HCT116 (cell line): ENCODE measurements at regions not wholly inside any gene's neighbourhood (a gene's known extent, or its start where the extent isn't known, plus 50 kb on each side); places are given as distances from the start of the nearest gene placed in this dataset.

ENCODE experiments used
- ATAC-seq: fragments of 200-7000 bp; cut with Tn5 transposase; 2 replicates; pipeline ENCODE4 v1.9.1; 2020; ENCODE audit warnings: mild to moderate bottlenecking, moderate library complexity
- BruUV-seq: library from RNA; stranded (reverse); fragments of 400-500 nt; replicated peaks from 2 replicates; lab custom pipeline; 2021; lab: Mats Ljungman, UMichigan
- CTCF ChIA-PET: fragments of 300-600 bp; sonication (Branson Sonifier 250); formaldehyde crosslinking; loops from one replicate; lab custom pipeline; 2021; ENCODE audit warnings: antibody characterized with exemption; lab: Charles Lee
- POLR2A ChIA-PET: fragments of 300-600, 350-600 bp; sonication (Branson Sonifier 250); formaldehyde crosslinking; loops from one replicate; lab custom pipeline; 2021; ENCODE audit warnings: antibody characterized with exemption; lab: Charles Lee
- RAD21 ChIA-PET, 2 experiments: fragments of 300-600 bp; sonication (Branson Sonifier 250); formaldehyde crosslinking; loops; one replicate each; lab custom pipeline; 2023; ENCODE audit warnings: low total read pairs in 2 of 2; ENCODE audit not compliant: uncharacterized antibody in 2 of 2, unreplicated experiment in 2 of 2, low non-redundant PET in 1 of 2; lab: Charles Lee
- DNase-seq: peaks from one replicate; pipeline ENCODE4 v3.0.0-alpha.2; 2010; ENCODE audit warnings: low read depth, low spot score
- H2AFZ ChIP-seq: fragments of 200-600 bp; shearing (Covaris generic), sonication (generic); 2 replicates; pipeline ENCODE4 v1.6.1; 2017; ENCODE audit warnings: low read depth, mixed run types, mixed read lengths, antibody characterized with exemption, low read length; ENCODE audit not compliant: poor library complexity, severe bottlenecking
- H3K27ac ChIP-seq: 2 replicates; pipeline ENCODE4 v1.5.1; 2012; ENCODE audit warnings: low read depth, low read length
- H3K27me3 ChIP-seq: fragments of 200-600 bp; sonication (generic); 2 replicates; pipeline ENCODE4 v1.6.1; 2016; ENCODE audit warnings: mixed run types, low read length, mixed read lengths; ENCODE audit not compliant: insufficient read depth
- H3K36me3 ChIP-seq, 2 experiments: fragments of 200-500 bp in 1 of 2; fragments of 200-600 bp in 1 of 2; sonication (Bioruptor generic) in 1 of 2; sonication (generic) in 1 of 2; 2 replicates each; pipeline versions ENCODE4 v1.5.1 to v1.6.1; 2014 to 2016; ENCODE audit warnings: low read length in 2 of 2, inconsistent platforms in 1 of 2, mixed read lengths in 1 of 2, mixed run types in 1 of 2; ENCODE audit not compliant: insufficient read depth in 2 of 2, control insufficient read depth in 1 of 2
- H3K4me1 ChIP-seq, 2 experiments: fragments of 200-600 bp in 1 of 2; sonication (generic) in 1 of 2; 2 replicates each; pipeline versions ENCODE4 v1.5.1 to v1.6.1; 2012 to 2017; ENCODE audit warnings: low read length in 2 of 2, inconsistent platforms in 1 of 2, mild to moderate bottlenecking in 1 of 2, mixed read lengths in 1 of 2, mixed run types in 1 of 2, moderate library complexity in 1 of 2; ENCODE audit not compliant: insufficient read depth in 2 of 2, control insufficient read depth in 1 of 2
- H3K4me2 ChIP-seq: fragments of 200-600 bp; sonication (generic); 2 replicates; pipeline ENCODE4 v1.6.1; 2017; ENCODE audit warnings: mixed run types, low read length, mixed read lengths
- H3K4me3 ChIP-seq, 2 experiments: fragments of 200-600 bp in 1 of 2; sonication (generic) in 1 of 2; replicated peaks in 1 of 2; 2 replicates each; pipeline ENCODE4 v1.5.1; 2011 to 2016; ENCODE audit warnings: low read length in 2 of 2, control low read depth in 1 of 2, low read depth in 1 of 2, mild to moderate bottlenecking in 1 of 2, mixed read lengths in 1 of 2, mixed run types in 1 of 2
- H3K79me2 ChIP-seq: fragments of 200-600 bp; sonication (generic); 2 replicates; pipeline ENCODE4 v1.6.1; 2017; ENCODE audit warnings: mild to moderate bottlenecking, mixed run types, low read length, moderate library complexity, mixed read lengths; ENCODE audit not compliant: insufficient read depth
- H3K9ac ChIP-seq: fragments of 200-600 bp; sonication (generic); 2 replicates; pipeline ENCODE4 v1.6.1; 2016; ENCODE audit warnings: low read length, mixed read lengths
- H3K9me2 ChIP-seq: fragments of 200-600 bp; sonication (generic), shearing (Covaris generic); 2 replicates; pipeline ENCODE4 v1.6.1; 2017; ENCODE audit warnings: mixed run types, mild to moderate bottlenecking, moderate library complexity; ENCODE audit not compliant: insufficient read depth
- H3K9me3 ChIP-seq, 2 experiments: fragments of 200-500 bp in 1 of 2; fragments of 200-600 bp in 1 of 2; sonication (Bioruptor generic) in 1 of 2; sonication (generic) in 1 of 2; 2 replicates each; pipeline ENCODE4 v1.6.1; 2014 to 2017; ENCODE audit warnings: low read length in 2 of 2, mixed read lengths in 2 of 2, inconsistent platforms in 1 of 2, low read depth in 1 of 2, mild to moderate bottlenecking in 1 of 2, mixed run types in 1 of 2, moderate library complexity in 1 of 2; ENCODE audit not compliant: control insufficient read depth in 1 of 2, insufficient read depth in 1 of 2
- H4K20me1 ChIP-seq: fragments of 200-600 bp; sonication (generic), shearing (Covaris generic); 2 replicates; pipeline ENCODE4 v1.6.1; 2017; ENCODE audit warnings: mixed run types, mild to moderate bottlenecking, moderate library complexity; ENCODE audit not compliant: insufficient read depth
- CBX3 ChIP-seq: IDR thresholded peaks from 2 replicates; pipeline ENCODE4 v1.6.1; 2012; ENCODE audit warnings: low read depth
- CEBPB ChIP-seq: IDR thresholded peaks from 2 replicates; pipeline ENCODE4 v1.6.1; 2012; ENCODE audit warnings: low read depth
- ELF1 ChIP-seq: IDR thresholded peaks from 2 replicates; pipeline ENCODE4 v1.6.1; 2012; ENCODE audit warnings: low read depth, borderline replicate concordance
- EZH2phosphoT487 ChIP-seq: fragments of 200-600 bp; IDR thresholded peaks from 2 replicates; pipeline ENCODE4 v1.6.1; 2018; ENCODE audit warnings: antibody characterized with exemption, borderline replicate concordance
- FOSL1 ChIP-seq: IDR thresholded peaks from 2 replicates; pipeline ENCODE4 v1.6.1; 2012; ENCODE audit warnings: low read depth
- JUND ChIP-seq: IDR thresholded peaks from 2 replicates; pipeline ENCODE4 v1.6.1; 2012
- POLR2A ChIP-seq: IDR thresholded peaks from 2 replicates; pipeline ENCODE4 v1.7.0; 2011; ENCODE audit warnings: borderline replicate concordance; ENCODE audit not compliant: insufficient read depth, insufficient read length; ENCODE audit errors: extremely low read depth
- RAD21 ChIP-seq: IDR thresholded peaks from 2 replicates; pipeline ENCODE4 v1.6.1; 2012; ENCODE audit warnings: low read depth, mild to moderate bottlenecking
- REST ChIP-seq: IDR thresholded peaks from 2 replicates; pipeline ENCODE4 v1.6.1; 2012; ENCODE audit warnings: low read depth
- SIN3A ChIP-seq: IDR thresholded peaks from 2 replicates; pipeline ENCODE4 v1.6.1; 2012; ENCODE audit warnings: low read depth
- TCF7L2 ChIP-seq: IDR thresholded peaks from 2 replicates; pipeline ENCODE4 v1.7.0; 2011; ENCODE audit warnings: borderline replicate concordance, inconsistent platforms; ENCODE audit not compliant: insufficient read depth, insufficient read length; ENCODE audit errors: extremely low read depth
- ZFX ChIP-seq: fragments of 450-650 bp; IDR thresholded peaks from 2 replicates; pipeline ENCODE4 v1.6.1; 2017
- intact Hi-C: fragments of 100-400 bp; cut with micrococcal nuclease; formaldehyde crosslinking; loops from 2 replicates; pipeline ENCODE4 v1.10.0; 2022

- peaks cover 0 to 13% of the 10 kb centered on the region in 2 experiments; a peak in 3 of 4 replicates for H3K9me3 ChIP-seq
- no peaks in the 10 kb centered on the region for H3K36me3 ChIP-seq
- H3K4me3 ChIP-seq, result no peak overlapping the region
- no peak for DNase-seq
- no TSS peak for BruUV-seq
- H3K4me1 ChIP-seq, result no peaks in the 10 kb centered on the region
- no peaks in the 10 kb centered on the region for H4K20me1 ChIP-seq
- ChIA-PET RAD21 (no interaction called here), CTCF (no interaction called here), POLR2A (no interaction called here)
- no peaks in the 10 kb centered on the region for H3K27me3 ChIP-seq
- ATAC-seq, result no peak
- TF ChIP-seq EZH2phosphoT487, result no peak
- no peak overlapping the region for H3K4me2 ChIP-seq
- no peak overlapping the region for H2AFZ ChIP-seq
- H3K9ac ChIP-seq, result no peak overlapping the region
- H3K27ac ChIP-seq, result no peak overlapping the region
- H3K9me2 ChIP-seq, result no peaks in the 10 kb centered on the region
- H3K79me2 ChIP-seq, result no peaks in the 10 kb centered on the region
- intact Hi-C loops, result no loop called here
These were observed 1166.5 kb upstream of the CDH18 start for GRCh38 chr5:21154526-21154925.

DNA sequence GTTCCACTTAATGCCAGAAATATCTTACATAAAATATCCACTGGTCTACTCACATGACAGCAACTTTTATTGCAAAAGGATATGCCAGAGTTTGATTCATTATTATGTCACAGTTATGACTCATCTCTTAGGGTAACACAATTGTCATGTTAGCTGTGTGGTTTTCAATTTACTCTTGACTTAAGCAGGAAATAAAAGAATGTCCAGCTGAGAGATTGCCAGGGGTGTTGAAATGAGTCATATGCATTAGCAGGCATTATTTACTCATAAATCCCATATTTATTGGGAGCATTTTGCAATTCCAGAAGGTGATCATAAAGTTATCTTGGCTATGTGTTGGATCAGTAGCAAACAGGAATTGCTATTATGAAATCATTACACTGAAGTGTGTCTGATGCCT, 1164.6 kb upstream of the CDH18 start:
- no peaks in the 10 kb centered on the region for H3K79me2 ChIP-seq
- no peak for DNase-seq
- POLR2A ChIA-PET, result no interaction called here
- BruUV-seq, result no TSS peak
- no peaks in the 10 kb centered on the region for H3K27me3 ChIP-seq
- H3K9ac ChIP-seq, result no peak overlapping the region
- no peak overlapping the region for H3K4me3 ChIP-seq
- RAD21 ChIA-PET, result no interaction called here
- H4K20me1 ChIP-seq, result no peaks in the 10 kb centered on the region
- TF ChIP-seq TCF7L2, result peak; percentile 70
- TF ChIP-seq ZFX, result no peak
- TF ChIP-seq, all 23 proteins: peak for 1
- intact Hi-C loops, result no loop called here
- peaks cover 4 to 18% of the 10 kb centered on the region in 2 experiments; a peak in 2 of 4 replicates for H3K9me3 ChIP-seq
- H3K4me1 ChIP-seq, result no peaks in the 10 kb centered on the region
- no peaks in the 10 kb centered on the region for H3K9me2 ChIP-seq
- H3K4me2 ChIP-seq, result no peak overlapping the region
- H3K36me3 ChIP-seq, result no peaks in the 10 kb centered on the region
- ATAC-seq, result no peak
- no peak overlapping the region for H3K27ac ChIP-seq
- no peak overlapping the region for H2AFZ ChIP-seq
- CTCF ChIA-PET, result no interaction called here

DNA sequence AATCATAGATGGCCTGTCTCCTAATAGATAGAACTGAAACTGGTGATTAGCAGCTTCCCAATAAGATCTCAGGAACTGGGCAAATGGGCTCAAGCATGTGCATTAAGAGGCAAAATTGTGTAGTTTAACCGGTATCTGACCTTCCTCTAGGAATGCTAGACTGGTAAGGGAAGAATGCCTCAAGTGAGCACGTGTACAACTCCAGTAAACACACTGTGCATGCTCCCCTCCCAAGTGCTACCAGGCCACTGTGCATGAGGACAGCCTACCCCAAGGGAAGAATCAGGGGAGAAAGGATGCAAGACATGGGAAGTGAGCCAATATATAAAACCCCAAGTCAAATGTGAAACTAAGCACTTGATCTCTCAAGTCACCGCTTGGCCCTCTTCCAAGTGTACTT, 1157.4 kb upstream of the CDH18 start:
- DNase-seq (no peak), ATAC-seq (no peak)
- intact Hi-C loops, result no loop called here
- ChIA-PET POLR2A (no interaction called here), CTCF (no interaction called here), RAD21 (no interaction called here)
- H2AFZ ChIP-seq, result no peak overlapping the region
- H3K79me2 ChIP-seq, result no peaks in the 10 kb centered on the region
- no peaks in the 10 kb centered on the region for H4K20me1 ChIP-seq
- no peaks in the 10 kb centered on the region for H3K27me3 ChIP-seq
- no peaks in the 10 kb centered on the region for H3K9me2 ChIP-seq
- H3K9me3 ChIP-seq, result peaks cover 4 to 22% of the 10 kb centered on the region in 2 experiments; a peak in 2 of 4 replicates
- no peaks in the 10 kb centered on the region for H3K4me1 ChIP-seq
- H3K36me3 ChIP-seq, result no peaks in the 10 kb centered on the region
- no peak overlapping the region for H3K4me3 ChIP-seq
- no peak overlapping the region for H3K9ac ChIP-seq
- no TSS peak for BruUV-seq
- H3K4me2 ChIP-seq, result no peak overlapping the region
- H3K27ac ChIP-seq, result no peak overlapping the region
- TF ChIP-seq EZH2phosphoT487 (no peak), ELF1 (no peak), SIN3A (no peak), CEBPB (no peak), RAD21 (no peak), FOSL1 (no peak), JUND (no peak), ZFX (no peak), CBX3 (no peak), POLR2A (no peak), REST (no peak)
